HEK293T (cell line): ENCODE measurements at regions not wholly inside any gene's neighbourhood (a gene's known extent, or its start where the extent isn't known, plus 50 kb on each side); places are given as distances from the start of the nearest gene placed in this dataset.

ENCODE experiments used
- ARNT ChIP-seq: fragments of 450-650 bp; IDR thresholded peaks from 2 replicates; pipeline ENCODE4 v1.6.1; 2017; ENCODE audit warnings: mild to moderate bottlenecking
- BHLHE40 ChIP-seq: fragments of 450-650 bp; IDR thresholded peaks from 2 replicates; pipeline ENCODE4 v1.6.1; 2016; ENCODE audit warnings: mild to moderate bottlenecking, moderate library complexity, borderline replicate concordance
- FOXM1 ChIP-seq: fragments of 450-650 bp; IDR thresholded peaks from 2 replicates; pipeline ENCODE4 v1.6.1; 2017; ENCODE audit warnings: mild to moderate bottlenecking, borderline replicate concordance
- LEF1 ChIP-seq: fragments of 450-650 bp; IDR thresholded peaks from 2 replicates; pipeline ENCODE4 v1.6.1; 2017; ENCODE audit warnings: mild to moderate bottlenecking, borderline replicate concordance
- PKNOX1 ChIP-seq: fragments of 450-650 bp; IDR thresholded peaks from 2 replicates; pipeline ENCODE4 v1.6.1; 2016
- SUZ12 ChIP-seq: fragments of 450-650 bp; IDR thresholded peaks from 2 replicates; pipeline ENCODE4 v1.6.1; 2016; ENCODE audit warnings: mild to moderate bottlenecking
- TARDBP ChIP-seq: fragments of 450-650 bp; IDR thresholded peaks from 2 replicates; pipeline ENCODE4 v1.6.1; 2016

GRCh38 chr12:76669981-76670380 lies 93.9 kb upstream of the ZDHHC17 start:
- no peak for TF ChIP-seq BHLHE40
- TF ChIP-seq PKNOX1 = no peak
- no peak for TF ChIP-seq SUZ12
- TF ChIP-seq ARNT = no peak
- no peak for TF ChIP-seq TARDBP
- TF ChIP-seq FOXM1 = no peak
- TF ChIP-seq LEF1 = no peak
